Upper lobe of left lung (tissue), 4 donors: ENCODE measurements at regions not wholly inside any gene's neighbourhood (a gene's known extent, or its start where the extent isn't known, plus 50 kb on each side); places are given as distances from the start of the nearest gene placed in this dataset.

Experiments
- EP300 ChIP-seq, 4 donors: sonication (generic); formaldehyde crosslinking; IDR thresholded peaks; one replicate each; pipeline ENCODE4 v1.5.1; 2017; ENCODE audit warnings: antibody characterized with exemption in 4 of 4, control low read depth in 2 of 4
- POLR2A ChIP-seq, 4 donors: fragments of 450-650 bp; IDR thresholded peaks; one replicate each; pipeline ENCODE4 v1.5.1; 2016 to 2017; ENCODE audit warnings: antibody characterized with exemption in 4 of 4, mild to moderate bottlenecking in 2 of 4
- TF ChIP-seq, protein P1 (sequence below), 6 experiments: fragments of 450-650 bp in 4 of 6; fragments of 200-600 bp in 2 of 6; sonication (generic) in 2 of 6; IDR thresholded peaks; one replicate each; pipeline ENCODE4 v1.5.1; 2016 to 2019; ENCODE audit warnings: antibody characterized with exemption in 6 of 6

DNA sequence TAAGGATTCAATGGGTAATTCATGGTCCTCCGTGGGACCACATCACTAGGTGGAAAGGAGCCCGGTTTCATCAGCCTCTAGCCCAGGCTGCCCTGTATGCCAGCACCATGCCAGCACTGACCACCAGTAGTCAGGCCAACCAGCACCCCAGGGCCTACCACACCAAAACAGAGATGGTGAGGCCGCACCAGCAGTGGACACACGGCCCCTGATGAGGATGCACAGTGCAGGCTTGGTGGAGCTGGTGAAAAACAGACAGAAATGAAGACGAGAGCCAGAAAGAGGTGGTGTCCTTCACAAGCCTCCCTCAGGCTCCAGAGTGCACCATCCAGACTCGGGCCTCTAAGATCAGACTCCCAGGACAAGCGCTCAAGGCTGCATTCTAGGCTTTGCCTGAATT is 128.2 kb downstream of the MED10 start:
- TF ChIP-seq, protein P1, sequence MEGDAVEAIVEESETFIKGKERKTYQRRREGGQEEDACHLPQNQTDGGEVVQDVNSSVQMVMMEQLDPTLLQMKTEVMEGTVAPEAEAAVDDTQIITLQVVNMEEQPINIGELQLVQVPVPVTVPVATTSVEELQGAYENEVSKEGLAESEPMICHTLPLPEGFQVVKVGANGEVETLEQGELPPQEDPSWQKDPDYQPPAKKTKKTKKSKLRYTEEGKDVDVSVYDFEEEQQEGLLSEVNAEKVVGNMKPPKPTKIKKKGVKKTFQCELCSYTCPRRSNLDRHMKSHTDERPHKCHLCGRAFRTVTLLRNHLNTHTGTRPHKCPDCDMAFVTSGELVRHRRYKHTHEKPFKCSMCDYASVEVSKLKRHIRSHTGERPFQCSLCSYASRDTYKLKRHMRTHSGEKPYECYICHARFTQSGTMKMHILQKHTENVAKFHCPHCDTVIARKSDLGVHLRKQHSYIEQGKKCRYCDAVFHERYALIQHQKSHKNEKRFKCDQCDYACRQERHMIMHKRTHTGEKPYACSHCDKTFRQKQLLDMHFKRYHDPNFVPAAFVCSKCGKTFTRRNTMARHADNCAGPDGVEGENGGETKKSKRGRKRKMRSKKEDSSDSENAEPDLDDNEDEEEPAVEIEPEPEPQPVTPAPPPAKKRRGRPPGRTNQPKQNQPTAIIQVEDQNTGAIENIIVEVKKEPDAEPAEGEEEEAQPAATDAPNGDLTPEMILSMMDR (IDR thresholded peaks at IDR 0.05) = no peak
- TF ChIP-seq POLR2A (IDR thresholded peaks at IDR 0.05) (no peak), EP300 (IDR thresholded peaks at IDR 0.05) (no peak)
